Fibroblast of skin of scalp (primary cell): ENCODE measurements at regions not wholly inside any gene's neighbourhood (a gene's known extent, or its start where the extent isn't known, plus 50 kb on each side); places are given as distances from the start of the nearest gene placed in this dataset.

Experiments
- DNase-seq: peaks from one replicate; pipeline ENCODE4 v3.0.0-alpha.2; 2013

DNA sequence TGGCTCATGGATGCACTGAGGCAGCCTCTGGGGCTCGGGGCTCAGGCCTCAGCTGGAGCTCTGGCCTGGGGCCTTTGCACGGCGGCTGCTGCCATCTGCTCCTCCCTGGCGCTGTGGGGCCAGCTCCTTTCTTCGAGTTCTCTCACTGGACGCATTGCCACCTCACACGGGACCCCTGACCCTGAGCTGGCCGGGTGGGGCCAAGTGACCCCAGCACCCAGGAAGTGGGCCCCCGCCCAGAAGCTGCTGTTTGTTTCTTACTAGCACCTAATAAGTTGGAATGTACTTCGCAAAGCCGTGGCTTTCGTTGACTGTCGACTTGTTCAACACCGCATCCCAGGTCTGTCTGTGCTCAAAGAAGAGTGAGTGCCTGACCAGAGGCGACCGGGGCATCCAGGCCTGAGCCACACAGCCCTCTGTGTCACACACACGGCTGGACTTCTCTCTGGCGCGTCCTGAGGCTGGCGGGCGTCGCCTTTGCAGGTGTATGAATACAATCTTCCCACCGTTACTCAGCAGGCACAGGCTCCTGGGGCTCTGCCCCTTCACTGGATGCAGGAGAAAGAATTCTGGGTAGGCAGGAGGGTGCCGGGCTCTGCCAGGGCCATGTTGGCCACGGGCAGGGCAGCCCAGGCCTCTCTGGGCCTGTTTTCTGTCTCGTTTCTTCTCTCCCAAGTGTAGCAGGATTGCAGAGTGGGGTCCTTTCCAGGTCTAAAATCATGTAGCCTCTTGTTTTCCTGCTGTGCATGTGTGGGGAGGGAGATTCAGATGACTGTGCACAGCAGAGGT lies 112.9 kb downstream of the DLL1 start:
- no peak for DNase-seq

- no peak for DNase-seq
These were observed 113.7 kb downstream of the DLL1 start for GRCh38 chr6:170176898-170177771.

DNA sequence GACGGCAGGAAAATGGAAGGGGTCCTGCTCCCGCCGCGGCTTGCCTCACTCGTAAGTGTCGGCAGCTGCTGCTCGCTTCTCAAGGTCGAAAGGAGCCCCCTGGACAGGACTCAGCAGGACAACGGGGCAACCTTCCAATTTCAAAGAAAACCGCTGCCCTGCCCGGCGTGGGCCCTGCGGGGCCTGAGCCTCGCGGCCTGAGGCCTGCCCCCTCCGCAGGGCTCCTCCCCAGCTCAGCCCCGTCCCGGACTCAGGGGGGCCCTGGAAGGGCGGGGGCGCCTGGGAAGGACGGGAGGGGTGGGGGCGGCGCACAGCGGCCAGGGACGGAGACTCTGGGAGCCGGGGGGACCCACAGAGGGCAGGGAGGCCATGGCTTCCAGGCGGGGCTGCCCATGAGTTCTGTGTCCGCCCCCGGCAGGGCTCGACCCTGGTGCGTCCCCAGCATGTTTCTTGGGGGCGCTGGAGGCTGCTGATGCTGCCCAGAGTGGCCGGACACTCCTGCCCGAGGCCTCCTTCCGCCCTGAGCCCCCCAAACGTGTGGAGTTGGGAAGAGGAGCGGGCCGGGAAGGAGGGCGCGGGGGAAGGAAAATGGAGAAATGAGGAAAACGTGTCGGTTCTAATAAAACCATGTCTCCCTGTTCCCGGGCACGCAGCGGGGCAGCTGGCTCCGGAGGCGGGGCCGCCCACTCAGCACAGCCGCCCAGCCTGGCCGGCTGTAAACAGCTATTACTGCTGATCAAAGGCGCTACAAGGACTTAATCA lies 114.6 kb downstream of the DLL1 start:
- no peak for DNase-seq

- no peak for DNase-seq
These were observed 115.2 kb downstream of the DLL1 start for GRCh38 chr6:170175644-170176135.

GRCh38 chr6:170174771-170175643 lies 115.9 kb downstream of the DLL1 start:
- DNase-seq, result no peak

- DNase-seq, result no peak
These were observed 116.6 kb downstream of the DLL1 start for GRCh38 chr6:170174124-170174770.

DNA sequence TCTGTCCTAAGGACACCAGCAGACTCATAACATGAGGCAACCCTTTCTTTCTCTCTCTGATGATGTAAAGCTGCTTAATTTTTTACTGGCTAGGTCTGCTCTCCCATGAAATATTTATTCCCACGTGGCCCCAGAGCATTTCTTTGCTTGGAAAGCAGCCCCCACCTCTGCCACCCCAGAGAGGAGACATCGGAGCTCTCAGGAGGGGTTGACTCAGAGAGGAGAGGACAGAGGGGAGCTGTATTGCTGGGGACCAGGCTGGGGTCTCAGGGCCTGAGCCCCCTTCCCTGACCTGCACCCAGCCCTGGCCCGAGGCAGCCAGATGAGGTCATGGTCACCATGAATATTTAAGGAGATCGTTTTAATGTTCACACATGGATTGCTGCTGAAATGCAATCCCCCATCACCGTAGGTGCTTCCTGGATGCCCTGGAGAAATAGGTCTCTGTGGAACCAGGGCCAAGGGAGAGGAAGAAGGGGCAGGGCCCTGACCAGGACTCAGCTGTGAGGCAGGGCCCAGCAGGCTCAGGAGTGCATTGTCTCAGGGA lies 117.5 kb downstream of the DLL1 start:
- DNase-seq, result no peak

- DNase-seq, result no peak
These were observed 118.0 kb downstream of the DLL1 start for GRCh38 chr6:170172825-170173256.

DNA sequence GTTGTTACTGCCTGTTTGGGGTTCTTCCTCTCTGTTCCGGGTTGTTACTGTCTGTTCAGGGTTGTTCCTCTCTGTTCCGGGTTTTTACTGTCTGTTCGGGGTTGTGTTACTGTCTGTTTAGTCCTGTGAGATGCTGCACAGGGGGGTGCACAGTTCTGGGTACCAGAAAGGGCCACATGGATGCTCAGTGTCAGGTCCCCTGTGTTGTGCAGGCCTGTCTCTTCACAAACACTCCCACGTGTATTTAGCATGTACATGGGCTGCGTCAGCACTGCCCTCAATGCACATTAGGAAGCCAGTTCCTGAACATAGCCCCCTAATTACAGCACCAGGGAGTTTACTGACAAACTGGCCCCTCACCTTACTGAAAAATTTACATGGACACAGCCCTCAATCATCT lies 118.5 kb downstream of the DLL1 start:
- DNase-seq, result no peak

DNA sequence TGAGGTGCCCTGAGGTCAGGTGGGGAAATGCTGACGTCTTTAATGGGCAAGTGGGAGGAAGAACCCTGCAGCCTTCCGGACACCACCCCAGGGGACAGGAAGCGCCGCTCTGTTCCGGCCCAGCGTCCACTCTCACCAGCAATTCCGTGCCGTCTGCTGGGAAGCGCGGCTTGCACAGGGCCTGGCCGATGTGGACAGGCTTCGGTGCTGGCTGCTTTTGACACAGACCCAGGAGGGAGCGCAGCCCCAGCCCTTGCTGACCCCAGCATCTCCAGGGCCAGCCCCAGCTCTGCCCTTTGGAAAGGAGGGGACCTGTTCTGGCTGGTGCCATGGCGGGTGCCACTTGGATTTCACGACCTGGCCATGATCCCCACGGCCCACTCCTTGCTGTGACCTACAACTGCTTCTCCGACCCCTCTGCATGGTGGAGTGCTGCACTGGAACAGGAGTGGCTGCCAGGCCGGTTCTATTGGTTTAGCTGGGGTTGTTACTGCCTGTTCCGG lies 123.2 kb downstream of the DLL1 start:
- DNase-seq, result no peak

DNA sequence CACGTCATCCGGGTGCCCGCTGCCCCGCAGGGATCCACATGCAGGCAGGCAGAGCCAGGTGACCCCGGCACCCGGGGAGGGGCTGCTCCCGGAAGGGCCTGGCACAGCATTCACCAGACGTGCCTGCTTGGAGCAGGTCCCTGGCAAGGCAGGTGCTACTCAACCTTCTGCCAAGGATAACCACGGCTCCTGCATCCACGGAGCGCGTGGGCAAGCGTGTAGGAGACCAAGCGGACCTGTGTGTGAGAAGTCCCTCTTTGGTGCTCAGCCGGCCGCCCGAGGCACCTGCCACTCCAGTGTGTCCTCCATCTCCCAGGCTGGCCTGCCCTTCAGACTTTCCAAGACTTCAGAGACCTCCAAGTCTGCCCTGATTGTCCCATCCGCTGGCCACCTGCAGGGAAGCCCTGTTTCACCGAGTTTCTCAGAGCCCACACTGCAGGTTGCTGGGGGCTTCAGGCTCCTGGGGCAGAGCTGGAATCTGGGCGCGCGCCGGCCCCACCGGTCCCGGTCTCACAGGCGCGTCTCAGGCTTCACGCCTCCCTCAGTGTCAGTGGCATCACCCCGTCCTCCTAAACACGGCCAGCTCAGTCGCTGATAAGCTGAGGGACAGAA lies 124.3 kb downstream of the DLL1 start:
- no peak for DNase-seq

DNA sequence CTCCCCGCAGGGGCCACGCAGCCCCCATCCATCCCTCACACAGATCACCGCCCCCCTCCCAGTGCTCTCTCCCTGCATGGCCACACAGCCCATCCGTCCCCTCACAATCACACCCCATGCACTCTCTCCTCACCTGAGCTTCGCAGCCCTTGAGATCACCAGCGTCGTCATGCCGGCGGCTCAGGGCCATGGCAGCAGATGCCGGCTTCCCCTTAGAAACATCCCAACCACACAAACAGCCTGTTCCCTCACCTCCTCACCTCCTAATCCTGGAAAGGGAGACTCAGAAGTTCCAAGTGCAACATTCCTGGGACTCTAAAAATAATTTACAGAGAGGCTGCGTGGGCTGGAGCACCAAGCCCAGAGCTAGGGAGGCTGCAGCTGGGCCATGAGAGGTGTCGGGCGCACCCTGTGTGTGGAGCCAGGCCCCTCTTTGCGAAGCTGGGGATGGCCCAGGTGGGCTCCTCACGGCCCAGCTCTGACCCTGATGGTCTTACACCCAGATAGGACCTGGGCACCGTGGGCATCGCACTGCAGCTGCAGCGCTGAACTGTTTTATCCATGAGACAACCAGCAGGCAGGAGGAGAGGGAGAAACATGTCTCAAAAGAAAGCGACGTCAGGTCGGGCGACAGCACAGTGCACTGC lies 125.3 kb downstream of the DLL1 start:
- DNase-seq, result no peak

- DNase-seq, result no peak
These were observed 125.8 kb downstream of the DLL1 start for GRCh38 chr6:170165085-170165470.

GRCh38 chr6:170164271-170164900 lies 126.5 kb downstream of the DLL1 start:
- DNase-seq, result no peak

DNA sequence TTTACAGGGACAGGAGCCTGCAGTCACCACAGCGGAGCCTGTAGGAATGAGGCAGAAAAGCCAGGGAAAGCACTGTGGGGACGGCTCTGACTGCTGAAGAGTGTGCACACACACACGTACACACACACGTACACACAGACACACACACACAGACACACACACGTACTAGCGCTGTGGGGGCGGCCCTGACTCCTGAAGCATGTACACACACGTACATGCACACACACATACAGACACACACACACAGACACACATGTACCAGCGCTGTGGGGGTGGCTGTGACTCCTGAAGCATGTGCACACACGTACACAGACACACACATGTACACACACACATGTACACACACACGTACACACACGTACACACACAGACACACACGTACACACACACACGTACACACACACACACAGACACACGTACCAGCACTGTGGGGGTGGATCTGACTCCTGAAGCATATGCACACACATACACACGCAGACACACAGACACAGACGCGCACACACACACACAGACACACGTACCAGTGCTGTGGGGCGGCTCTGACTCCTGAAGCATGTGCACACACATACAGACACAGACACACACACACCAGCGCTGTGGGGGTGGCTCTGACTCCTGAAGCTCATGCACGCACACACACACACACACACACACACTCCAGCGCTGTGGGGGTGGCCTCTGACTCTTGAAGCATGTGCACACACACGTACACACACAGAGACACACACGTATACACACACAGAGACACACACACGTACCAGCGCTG lies 127.3 kb downstream of the DLL1 start:
- no peak for DNase-seq

DNA sequence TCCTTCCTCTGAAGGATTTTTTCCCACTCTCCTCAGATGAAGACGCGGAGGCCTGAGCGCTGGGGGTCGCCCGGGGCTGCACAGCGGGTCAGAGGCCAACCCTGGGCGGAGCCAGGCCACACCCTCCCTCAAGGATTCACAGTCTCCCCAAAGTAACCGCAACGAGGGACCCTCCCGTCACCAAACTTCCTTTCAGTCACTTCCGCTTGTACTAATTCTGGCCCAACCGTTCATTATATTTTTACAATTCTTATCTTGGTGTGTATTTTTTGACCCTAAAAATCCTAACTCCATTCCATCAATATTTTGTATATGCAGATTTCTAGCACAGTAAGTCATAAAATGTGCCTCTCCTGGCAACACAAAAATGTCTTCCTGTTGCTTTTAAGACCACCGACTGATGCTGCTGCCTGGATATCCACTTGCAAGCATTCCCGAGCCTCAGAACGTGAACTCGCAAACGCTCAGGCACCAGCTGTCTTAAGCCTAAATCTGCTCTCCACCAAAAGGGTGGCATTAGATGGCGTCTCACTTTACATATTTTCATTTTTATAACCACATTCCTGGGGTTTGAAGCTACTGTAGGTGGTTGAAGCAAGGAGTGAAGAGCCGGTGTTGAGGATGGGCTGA lies 128.0 kb downstream of the DLL1 start:
- no peak for DNase-seq

DNA sequence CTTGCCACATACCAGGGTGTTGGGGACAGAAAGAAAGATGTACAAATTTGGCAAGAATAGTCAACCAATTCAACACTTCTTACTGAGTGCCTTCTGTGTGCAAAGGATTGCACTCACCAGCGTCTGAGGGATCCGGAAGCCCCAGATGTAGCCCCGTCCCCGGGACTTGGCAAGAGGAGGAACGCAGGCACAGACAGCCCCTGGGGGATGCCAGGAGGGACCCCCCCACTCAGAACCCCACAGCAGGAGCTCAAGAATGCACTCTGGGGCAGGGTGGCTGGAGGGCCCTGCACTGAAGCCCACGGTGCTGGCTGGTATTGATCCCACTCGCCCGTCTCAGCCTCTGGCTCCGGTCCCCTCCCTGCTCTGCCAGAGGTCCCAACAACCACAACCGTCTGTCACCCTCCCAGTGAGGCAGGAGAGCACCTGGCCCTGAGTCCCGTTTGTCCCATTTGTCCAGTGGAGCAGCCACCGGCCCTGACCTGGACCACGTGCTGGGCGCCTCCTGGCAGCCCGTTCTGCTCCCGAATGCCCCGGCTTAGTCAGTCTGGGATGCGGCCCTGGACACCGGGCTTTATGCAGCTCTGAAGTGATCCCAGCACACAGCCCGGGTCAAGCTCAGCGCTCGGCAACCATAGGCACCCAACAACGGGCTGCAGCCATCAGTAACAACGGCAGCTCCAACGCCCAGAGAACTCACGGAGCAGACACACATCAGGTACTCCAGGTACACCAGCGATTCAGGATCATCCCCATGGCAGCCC lies 128.7 kb downstream of the DLL1 start:
- no peak for DNase-seq
